Common myeloid progenitor, CD34-positive (primary cell): ENCODE measurements at regions not wholly inside any gene's neighbourhood (a gene's known extent, or its start where the extent isn't known, plus 50 kb on each side); places are given as distances from the start of the nearest gene placed in this dataset.
"Not testable (repeated sequence)": the region's sequence is repeated elsewhere in the genome, so short reads cannot be mapped to it uniquely, and the experiment has no call there.

Source experiments
- CTCF ChIA-PET: fragments of 350-600 bp; sonication (Branson Sonifier 250); formaldehyde crosslinking; loops from one replicate; lab custom pipeline; 2021; ENCODE audit warnings: antibody characterized with exemption; lab: Charles Lee
- POLR2A ChIA-PET: fragments of 350-600 bp; sonication (Branson Sonifier 250); formaldehyde crosslinking; loops from one replicate; lab custom pipeline; 2021; ENCODE audit warnings: antibody characterized with exemption; lab: Charles Lee
- DNase-seq, 3 donors: peaks; one replicate each; pipeline versions ENCODE4 v3.0.0 to v3.0.0-alpha.2; 2013
- H3K27ac ChIP-seq, 2 experiments: 1 replicate in 1 of 2; 2 replicates in 1 of 2; pipeline ENCODE4 v1.7.0; 2013; ENCODE audit warnings: inconsistent platforms in 2 of 2, low read length in 2 of 2, mild to moderate bottlenecking in 2 of 2, low read depth in 1 of 2, moderate library complexity in 1 of 2; ENCODE audit not compliant: severe bottlenecking in 2 of 2, insufficient read depth in 1 of 2, poor library complexity in 1 of 2
- H3K27me3 ChIP-seq, 5 experiments: replicated peaks in 2 of 5; 1 replicate in 3 of 5; 2 replicates in 2 of 5; pipeline versions ENCODE4 v1.6.1 to v1.7.0; 2013; ENCODE audit warnings: low read length in 4 of 5, mild to moderate bottlenecking in 2 of 5, moderate library complexity in 2 of 5, inconsistent platforms in 1 of 5; ENCODE audit not compliant: insufficient read depth in 5 of 5, control insufficient read depth in 4 of 5
- H3K36me3 ChIP-seq, 4 experiments: 1 replicate in 2 of 4; 2 replicates in 2 of 4; pipeline versions ENCODE4 v1.6.1 to v1.7.0; 2013; ENCODE audit warnings: low read length in 3 of 4, control low read depth in 1 of 4, mild to moderate bottlenecking in 1 of 4; ENCODE audit not compliant: control insufficient read depth in 4 of 4, insufficient read depth in 4 of 4
- H3K4me1 ChIP-seq, 4 experiments: 1 replicate in 3 of 4; 2 replicates in 1 of 4; pipeline versions ENCODE4 v1.6.1 to v1.7.1; 2013; ENCODE audit warnings: low read length in 3 of 4, mild to moderate bottlenecking in 3 of 4, control low read depth in 1 of 4, inconsistent platforms in 1 of 4, moderate library complexity in 1 of 4; ENCODE audit not compliant: control insufficient read depth in 4 of 4, insufficient read depth in 4 of 4; ENCODE audit errors: control extremely low read depth in 1 of 4
- H3K4me3 ChIP-seq, 7 experiments: 1 replicate in 4 of 7; 2 replicates in 3 of 7; pipeline versions ENCODE4 v1.5.1 to v1.7.0; 2013; ENCODE audit warnings: mild to moderate bottlenecking in 7 of 7, low read length in 6 of 7, moderate library complexity in 6 of 7, inconsistent platforms in 2 of 7, low read depth in 2 of 7, control low read depth in 1 of 7; ENCODE audit not compliant: insufficient read depth in 4 of 7, control insufficient read depth in 1 of 7; ENCODE audit errors: extremely low read depth in 1 of 7
- H3K9me3 ChIP-seq, 5 experiments: 1 replicate in 4 of 5; 2 replicates in 1 of 5; pipeline versions ENCODE4 v1.6.1 to v1.7.1; 2013; ENCODE audit warnings: low read length in 4 of 5, mild to moderate bottlenecking in 2 of 5, inconsistent platforms in 1 of 5, low read depth in 1 of 5, moderate library complexity in 1 of 5; ENCODE audit not compliant: control insufficient read depth in 4 of 5, insufficient read depth in 2 of 5; ENCODE audit errors: control extremely low read depth in 1 of 5
- WGBS: methylation state at CpG from one replicate; pipeline ENCODE4 v1.1.5; 2013; ENCODE audit not compliant: insufficient coverage; 5-methylcytosine and 5-hydroxymethylcytosine counted together

DNA sequence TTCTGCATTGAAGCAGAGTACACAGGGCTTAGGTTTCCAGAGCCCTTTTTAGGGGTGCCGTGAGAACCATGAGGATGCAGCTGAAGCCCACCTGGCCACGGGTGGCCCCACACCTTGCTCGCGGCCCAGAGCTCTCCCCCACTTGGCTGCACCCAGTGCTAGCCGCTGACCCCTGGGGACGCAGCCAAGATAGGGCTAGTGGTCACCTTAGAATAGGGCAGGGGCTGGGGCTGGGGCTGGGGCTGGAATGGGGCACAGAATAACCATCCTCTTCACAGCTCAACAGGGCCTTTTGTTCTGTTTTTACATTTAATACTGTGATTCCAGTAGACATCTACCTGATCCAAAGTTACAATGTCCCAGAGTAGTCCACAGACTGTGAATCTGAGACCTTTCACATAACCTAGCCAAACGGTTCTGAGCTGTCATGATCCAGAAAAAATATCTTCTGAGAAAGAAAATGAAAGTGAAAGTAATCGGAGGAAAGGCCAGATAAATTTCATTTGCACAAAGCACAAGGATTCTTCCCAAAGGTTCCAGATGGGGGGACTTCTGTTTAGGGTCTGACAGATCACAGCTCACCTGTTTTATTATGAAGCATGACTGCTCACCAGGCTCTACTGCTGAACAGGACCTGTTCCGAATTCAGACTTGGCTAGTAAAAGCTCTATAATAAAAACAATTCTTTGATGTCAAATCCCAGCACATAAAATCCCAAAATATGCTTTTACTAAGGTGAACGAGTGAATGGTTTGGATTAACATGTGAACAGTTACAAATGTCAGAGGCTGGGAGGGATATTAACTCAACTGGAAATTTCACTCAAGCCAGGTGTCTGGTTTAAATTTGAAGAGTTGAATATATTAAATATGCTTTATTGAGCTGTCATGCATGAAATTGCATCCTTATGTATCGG, 401.9 kb downstream of the THBS2 start:
- 82% methylated on average over 6 of the region's 11 CpGs for WGBS
- ChIA-PET POLR2A (no interaction called here), CTCF (no interaction called here)
- no peaks in the 10 kb centered on the region for H3K9me3 ChIP-seq
- peaks cover 0 to 2% (median 0%) of the 10 kb centered on the region in 4 experiments for H3K4me1 ChIP-seq
- DNase-seq = peak; percentile 8 to 28 (median 26)
- H3K27ac ChIP-seq = no peak overlapping the region
- H3K4me3 ChIP-seq = peak overlapping the region in 2 of 7 experiments; percentile 26 to 52
- no peaks in the 10 kb centered on the region for H3K27me3 ChIP-seq
- no peaks in the 10 kb centered on the region for H3K36me3 ChIP-seq

GRCh38 chr6:168850027-168850736, 403.5 kb downstream of the THBS2 start:
- WGBS = 97% methylated on average over 9 of the region's 26 CpGs
- H3K27ac ChIP-seq, H3K36me3 ChIP-seq, DNase-seq, POLR2A ChIA-PET, H3K9me3 ChIP-seq, H3K4me3 ChIP-seq, H3K27me3 ChIP-seq, H3K4me1 ChIP-seq: not testable (repeated sequence)
- CTCF ChIA-PET = interaction anchor here (0.6 kb wide), 1 partner anchor 302 kb away, joined by 3 read pairs; no protein-coding TSS in a partner anchor

DNA sequence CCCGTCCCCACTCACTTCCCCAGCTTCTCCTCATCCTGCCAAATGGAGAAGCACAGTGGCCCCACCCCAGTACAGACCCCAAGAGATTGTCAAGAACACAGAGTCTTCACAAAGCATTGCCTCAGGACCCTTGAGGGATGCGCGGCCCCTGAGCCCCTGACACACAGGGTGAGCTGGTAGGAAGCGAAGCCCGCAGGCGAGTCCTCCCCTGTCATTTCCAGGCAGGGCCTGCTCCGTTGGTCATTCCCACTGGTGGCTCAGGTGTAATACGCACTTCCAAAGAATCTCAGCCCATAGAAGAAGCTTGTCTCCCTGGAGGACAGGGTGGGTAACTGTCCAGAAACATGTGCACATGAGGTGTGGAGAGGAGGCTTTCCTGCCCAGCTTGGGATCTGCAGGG, 404.2 kb downstream of the THBS2 start:
- Histone ChIP-seq H3K4me3 (no peak overlapping the region), H3K9me3 (no peaks in the 10 kb centered on the region), H3K27me3 (no peaks in the 10 kb centered on the region), H3K4me1 (peaks cover 0 to 2% (median 0%) of the 10 kb centered on the region in 4 experiments), H3K36me3 (no peaks in the 10 kb centered on the region), H3K27ac (no peak overlapping the region)
- WGBS = 100% methylated on average over 7 of the region's 8 CpGs
- POLR2A ChIA-PET = no interaction called here
- CTCF ChIA-PET = no interaction called here
- no peak for DNase-seq

GRCh38 chr6:168848797-168849196, 404.8 kb downstream of the THBS2 start:
- POLR2A ChIA-PET = no interaction called here
- H3K27ac ChIP-seq = no peak overlapping the region
- 100% methylated on average over 1 of the region's 6 CpGs for WGBS
- CTCF ChIA-PET = no interaction called here
- no peak overlapping the region for H3K4me3 ChIP-seq
- no peaks in the 10 kb centered on the region for H3K27me3 ChIP-seq
- DNase-seq = no peak
- H3K4me1 ChIP-seq = peaks cover 0 to 2% (median 0%) of the 10 kb centered on the region in 4 experiments
- no peaks in the 10 kb centered on the region for H3K36me3 ChIP-seq
- H3K9me3 ChIP-seq = no peaks in the 10 kb centered on the region

GRCh38 chr6:168844821-168845609, 404.0 kb downstream of the SMOC2 start:
- CTCF ChIA-PET = no interaction called here
- no peaks in the 10 kb centered on the region for H3K9me3 ChIP-seq
- no peak overlapping the region for H3K4me3 ChIP-seq
- POLR2A ChIA-PET = no interaction called here
- no peak overlapping the region for H3K27ac ChIP-seq
- no peaks in the 10 kb centered on the region for H3K36me3 ChIP-seq
- no peaks in the 10 kb centered on the region for H3K4me1 ChIP-seq
- H3K27me3 ChIP-seq = no peaks in the 10 kb centered on the region
- 89% methylated on average over 18 of the region's 20 CpGs for WGBS
- no peak for DNase-seq

- CTCF ChIA-PET = not testable (repeated sequence)
These were observed 401.7 kb downstream of the SMOC2 start for GRCh38 chr6:168842632-168843212.

More at GRCh38 chr6:168842632-168843212, 401.7 kb downstream of the SMOC2 start:
- H3K9me3 ChIP-seq, POLR2A ChIA-PET, H3K27ac ChIP-seq, DNase-seq, H3K4me1 ChIP-seq, H3K36me3 ChIP-seq, H3K4me3 ChIP-seq, H3K27me3 ChIP-seq: not testable (repeated sequence)
- 93% methylated on average over 31 of the region's 31 CpGs for WGBS
